AG04450 (cell line): ENCODE measurements at regions not wholly inside any gene's neighbourhood (a gene's known extent, or its start where the extent isn't known, plus 50 kb on each side); places are given as distances from the start of the nearest gene placed in this dataset.

Experiments used
- CTCF ChIA-PET: fragments of 300-600, 350-600 bp; formaldehyde crosslinking; extraction: SDS; loops from one replicate; lab custom pipeline; 2022; ENCODE audit warnings: antibody characterized with exemption, inconsistent platforms; lab: Charles Lee
- POLR2A ChIA-PET: fragments of 350-600 bp; formaldehyde crosslinking; extraction: SDS; loops from one replicate; lab custom pipeline; 2021; ENCODE audit warnings: antibody characterized with exemption, inconsistent platforms; lab: Yijun Ruan, JAX
- DNase-seq: peaks from one replicate; pipeline ENCODE4 v3.0.0-alpha.2; 2011; ENCODE audit warnings: low read depth, low spot score
- H3K27ac ChIP-seq: one replicate; pipeline ENCODE4 v1.5.1; 2012; ENCODE audit warnings: low read depth, low read length, control low read depth
- H3K27me3 ChIP-seq: one replicate; pipeline ENCODE4 v1.6.0; 2012; ENCODE audit warnings: low read length; ENCODE audit not compliant: control insufficient read depth, insufficient read depth
- H3K4me3 ChIP-seq: 2 replicates; pipeline ENCODE4 v1.5.1; 2011; ENCODE audit warnings: mild to moderate bottlenecking, low read depth, low read length, control low read depth
- H3K9me3 ChIP-seq: 2 replicates; pipeline ENCODE4 v1.5.1; 2012; ENCODE audit warnings: low read length; ENCODE audit not compliant: control insufficient read depth, insufficient read depth
- CTCF ChIP-seq: IDR thresholded peaks from 2 replicates; pipeline ENCODE4 v1.5.1; 2011; ENCODE audit warnings: low read depth, low read length, control low read depth, inconsistent platforms

- CTCF ChIA-PET: no interaction called here
Observed at GRCh38 chr4:114497116-114497515, 101.5 kb upstream of the UGT8 start.

DNA sequence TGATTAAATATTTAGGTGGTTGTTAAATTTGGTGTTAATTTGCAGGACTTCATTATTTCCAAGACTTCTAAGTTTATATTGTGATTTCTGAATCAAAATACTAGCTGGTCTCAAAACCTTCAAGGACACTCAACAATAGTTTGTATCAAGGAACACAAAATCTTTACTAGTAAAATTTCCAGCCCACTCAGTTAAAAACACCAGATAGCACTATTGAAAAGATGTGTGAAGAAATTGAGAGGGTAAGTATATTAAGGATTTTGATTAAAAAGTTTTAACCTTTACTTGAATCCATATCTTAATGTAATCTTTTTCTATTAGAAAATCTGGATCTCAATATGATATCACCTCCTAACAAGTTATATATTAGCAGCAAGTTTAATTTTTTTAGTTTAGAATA is 89.3 kb upstream of the UGT8 start:
- Histone ChIP-seq H3K9me3 (no peaks in the 10 kb centered on the region), H3K27ac (no peak overlapping the region), H3K27me3 (no peaks in the 10 kb centered on the region), H3K4me3 (no peak overlapping the region)
- no peak for TF ChIP-seq CTCF
- ChIA-PET POLR2A (no interaction called here), CTCF (no interaction called here)
- no peak for DNase-seq

More at GRCh38 chr4:114497116-114497515, 101.5 kb upstream of the UGT8 start:
- DNase-seq: no peak
- POLR2A ChIA-PET: no interaction called here
- Histone ChIP-seq H3K9me3 (no peaks in the 10 kb centered on the region), H3K27ac (no peak overlapping the region), H3K27me3 (no peaks in the 10 kb centered on the region), H3K4me3 (no peak overlapping the region)
- TF ChIP-seq CTCF: no peak

GRCh38 chr4:114512595-114513295 is 85.9 kb upstream of the UGT8 start:
- CTCF ChIA-PET: no interaction called here
- Histone ChIP-seq H3K27ac (no peak overlapping the region), H3K9me3 (no peaks in the 10 kb centered on the region; the same call in 1 of the 2 replicates), H3K27me3 (no peaks in the 10 kb centered on the region), H3K4me3 (no peak overlapping the region)
- POLR2A ChIA-PET: no interaction called here
- no peak for TF ChIP-seq CTCF
- no peak for DNase-seq

GRCh38 chr4:114519368-114519767 is 79.2 kb upstream of the UGT8 start:
- H3K27ac ChIP-seq: no peak overlapping the region
- ChIA-PET POLR2A (no interaction called here), CTCF (no interaction called here)
- TF ChIP-seq CTCF: no peak
- no peaks in the 10 kb centered on the region; the same call in 1 of the 2 replicates for H3K9me3 ChIP-seq
- DNase-seq: no peak
- H3K27me3 ChIP-seq: no peaks in the 10 kb centered on the region
- H3K4me3 ChIP-seq: no peak overlapping the region

GRCh38 chr4:114527170-114527569 is 71.4 kb upstream of the UGT8 start:
- no peak overlapping the region for H3K4me3 ChIP-seq
- ChIA-PET POLR2A (no interaction called here), CTCF (no interaction called here)

More at GRCh38 chr4:114527170-114527569, 71.4 kb upstream of the UGT8 start:
- no peak for TF ChIP-seq CTCF
- H3K9me3 ChIP-seq: no peaks in the 10 kb centered on the region
- no peak overlapping the region for H3K27ac ChIP-seq
- no peaks in the 10 kb centered on the region for H3K27me3 ChIP-seq
- DNase-seq: no peak
